ENCODE measurements at regions not wholly inside any gene's neighbourhood (a gene's known extent, or its start where the extent isn't known, plus 50 kb on each side); places are given as distances from the start of the nearest gene placed in this dataset.

DNA sequence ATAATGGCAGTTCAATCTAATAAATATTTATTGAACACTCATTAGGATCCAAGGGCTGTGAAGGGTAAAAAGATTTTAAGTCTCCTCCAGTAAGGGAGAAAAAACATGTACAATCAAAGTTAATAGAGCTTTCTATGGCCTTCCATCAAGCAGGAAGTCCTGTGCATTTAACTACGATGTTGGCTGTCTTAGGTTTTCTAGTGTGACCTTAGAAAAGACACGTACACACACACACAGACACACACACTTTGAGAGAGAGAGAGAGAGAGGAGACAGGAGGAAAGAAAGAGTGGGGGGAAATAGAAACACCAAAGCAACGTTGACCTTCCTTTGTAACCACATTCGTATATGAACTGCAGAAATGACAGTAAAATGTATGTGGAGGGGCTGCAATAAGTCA lies 126.1 kb upstream of the TMC3 start:
- TF ChIP-seq, protein P1, sequence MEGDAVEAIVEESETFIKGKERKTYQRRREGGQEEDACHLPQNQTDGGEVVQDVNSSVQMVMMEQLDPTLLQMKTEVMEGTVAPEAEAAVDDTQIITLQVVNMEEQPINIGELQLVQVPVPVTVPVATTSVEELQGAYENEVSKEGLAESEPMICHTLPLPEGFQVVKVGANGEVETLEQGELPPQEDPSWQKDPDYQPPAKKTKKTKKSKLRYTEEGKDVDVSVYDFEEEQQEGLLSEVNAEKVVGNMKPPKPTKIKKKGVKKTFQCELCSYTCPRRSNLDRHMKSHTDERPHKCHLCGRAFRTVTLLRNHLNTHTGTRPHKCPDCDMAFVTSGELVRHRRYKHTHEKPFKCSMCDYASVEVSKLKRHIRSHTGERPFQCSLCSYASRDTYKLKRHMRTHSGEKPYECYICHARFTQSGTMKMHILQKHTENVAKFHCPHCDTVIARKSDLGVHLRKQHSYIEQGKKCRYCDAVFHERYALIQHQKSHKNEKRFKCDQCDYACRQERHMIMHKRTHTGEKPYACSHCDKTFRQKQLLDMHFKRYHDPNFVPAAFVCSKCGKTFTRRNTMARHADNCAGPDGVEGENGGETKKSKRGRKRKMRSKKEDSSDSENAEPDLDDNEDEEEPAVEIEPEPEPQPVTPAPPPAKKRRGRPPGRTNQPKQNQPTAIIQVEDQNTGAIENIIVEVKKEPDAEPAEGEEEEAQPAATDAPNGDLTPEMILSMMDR (IDR thresholded peaks at IDR 0.05) = no peak
- TF ChIP-seq POLR2A (IDR thresholded peaks at IDR 0.05) = no peak

All from esophagus squamous epithelium (tissue), 4 donors.